ENCODE measurements at regions not wholly inside any gene's neighbourhood (a gene's known extent, or its start where the extent isn't known, plus 50 kb on each side); places are given as distances from the start of the nearest gene placed in this dataset.

GRCh38 chr11:116242006-116242405, 530.8 kb downstream of the BUD13 start:
- H3K9ac ChIP-seq, result no peak overlapping the region
- H3K9me2 ChIP-seq (ENCODE audit: insufficient read depth), result no peaks in the 10 kb centered on the region
- no peak overlapping the region for H3K27ac ChIP-seq
- no peaks in the 10 kb centered on the region for H3K36me3 ChIP-seq (ENCODE audit: low read depth)
- H3K27me3 ChIP-seq (replicated peaks; ENCODE audit: insufficient read depth), result no peaks in the 10 kb centered on the region; the same call in 1 of the 2 replicates
- H3K4me1 ChIP-seq (ENCODE audit: insufficient read depth), result no peaks in the 10 kb centered on the region
- H3K79me2 ChIP-seq (ENCODE audit: insufficient read depth), result no peaks in the 10 kb centered on the region
- H3K4me2 ChIP-seq (ENCODE audit: unreplicated experiment), result no peak overlapping the region
- H3K9me3 ChIP-seq (ENCODE audit: low read depth), result no peaks in the 10 kb centered on the region
- in situ Hi-C loops (cut with MboI), result no loop called here
- no peaks in the 10 kb centered on the region for H3F3A ChIP-seq (ENCODE audit: insufficient read depth)
- TF ChIP-seq EZH2phosphoT487 (IDR thresholded peaks at IDR 0.05; ENCODE audit: insufficient read depth, low read depth), result no peak
- TF ChIP-seq EZH2 (IDR thresholded peaks at IDR 0.05; ENCODE audit: insufficient read depth, poor library complexity, severe bottlenecking), result no peak
- no peak for DNase-seq
- no peaks in the 10 kb centered on the region for H4K20me1 ChIP-seq (ENCODE audit: insufficient read depth)
- H2AFZ ChIP-seq, result no peak overlapping the region
- no peak overlapping the region for H3K4me3 ChIP-seq
- 28 to 35% methylated on average over 4 of the region's 4 CpGs for WGBS, 2 experiments (ENCODE audit: low coverage in 1 of 2, low lambda C conversion rate in 2 of 2, missing lambda C conversion rate in 2 of 2)

- Histone ChIP-seq H4K20me1 (ENCODE audit: insufficient read depth) (no peaks in the 10 kb centered on the region), H3K79me2 (ENCODE audit: insufficient read depth) (no peaks in the 10 kb centered on the region), H3K36me3 (ENCODE audit: low read depth) (no peaks in the 10 kb centered on the region), H3K9ac (no peak overlapping the region), H3K9me2 (ENCODE audit: insufficient read depth) (no peaks in the 10 kb centered on the region), H3K9me3 (ENCODE audit: low read depth) (no peaks in the 10 kb centered on the region), H3K4me3 (no peak overlapping the region), H3F3A (ENCODE audit: insufficient read depth) (no peaks in the 10 kb centered on the region), H3K27me3 (replicated peaks; ENCODE audit: insufficient read depth) (no peaks in the 10 kb centered on the region; the same call in 1 of the 2 replicates), H2AFZ (no peak overlapping the region), H3K27ac (no peak overlapping the region), H3K4me1 (ENCODE audit: insufficient read depth) (no peaks in the 10 kb centered on the region), H3K4me2 (ENCODE audit: unreplicated experiment) (no peak overlapping the region)
- in situ Hi-C loops (cut with MboI), result no loop called here
- WGBS, 2 experiments (ENCODE audit: low coverage in 1 of 2, low lambda C conversion rate in 2 of 2, missing lambda C conversion rate in 2 of 2), result 28 to 31% methylated on average over 4 of the region's 4 CpGs
- peak; percentile 22 for DNase-seq
- no peak for TF ChIP-seq EZH2 (IDR thresholded peaks at IDR 0.05; ENCODE audit: insufficient read depth, poor library complexity, severe bottlenecking)
- TF ChIP-seq EZH2phosphoT487 (IDR thresholded peaks at IDR 0.05; ENCODE audit: insufficient read depth, low read depth), result no peak
Observed at GRCh38 chr11:116240710-116241109, 532.1 kb downstream of the BUD13 start.

GRCh38 chr11:116239247-116239646, 533.5 kb downstream of the BUD13 start:
- Histone ChIP-seq H3K4me3 (no peak overlapping the region), H3K9ac (no peak overlapping the region), H3K27me3 (replicated peaks; ENCODE audit: insufficient read depth) (no peaks in the 10 kb centered on the region; the same call in 1 of the 2 replicates), H3K4me2 (ENCODE audit: unreplicated experiment) (no peak overlapping the region), H3K27ac (no peak overlapping the region), H3K9me3 (ENCODE audit: low read depth) (no peaks in the 10 kb centered on the region), H2AFZ (no peak overlapping the region), H3K4me1 (ENCODE audit: insufficient read depth) (no peaks in the 10 kb centered on the region), H3K9me2 (ENCODE audit: insufficient read depth) (no peaks in the 10 kb centered on the region), H3K36me3 (ENCODE audit: low read depth) (no peaks in the 10 kb centered on the region), H3F3A (ENCODE audit: insufficient read depth) (no peaks in the 10 kb centered on the region), H4K20me1 (ENCODE audit: insufficient read depth) (no peaks in the 10 kb centered on the region), H3K79me2 (ENCODE audit: insufficient read depth) (no peaks in the 10 kb centered on the region)
- 44 to 46% methylated on average over 4 of the region's 4 CpGs for WGBS, 2 experiments (ENCODE audit: low coverage in 1 of 2, low lambda C conversion rate in 2 of 2, missing lambda C conversion rate in 2 of 2)
- in situ Hi-C loops (cut with MboI), result no loop called here
- no peak for DNase-seq
- no peak for TF ChIP-seq EZH2 (IDR thresholded peaks at IDR 0.05; ENCODE audit: insufficient read depth, poor library complexity, severe bottlenecking)
- no peak for TF ChIP-seq EZH2phosphoT487 (IDR thresholded peaks at IDR 0.05; ENCODE audit: insufficient read depth, low read depth)

- H3K79me2 ChIP-seq (ENCODE audit: insufficient read depth), result no peaks in the 10 kb centered on the region
- no peak overlapping the region for H3K4me2 ChIP-seq (ENCODE audit: unreplicated experiment)
- no peak overlapping the region for H3K27ac ChIP-seq
- TF ChIP-seq EZH2 (IDR thresholded peaks at IDR 0.05; ENCODE audit: insufficient read depth, poor library complexity, severe bottlenecking) (no peak), EZH2phosphoT487 (IDR thresholded peaks at IDR 0.05; ENCODE audit: insufficient read depth, low read depth) (no peak)
- in situ Hi-C loops (cut with MboI), result no loop called here
- DNase-seq, result no peak
- H3K4me1 ChIP-seq (ENCODE audit: insufficient read depth), result no peaks in the 10 kb centered on the region
- no peak overlapping the region for H3K9ac ChIP-seq
- no peak overlapping the region for H3K4me3 ChIP-seq
- no peaks in the 10 kb centered on the region for H3K9me3 ChIP-seq (ENCODE audit: low read depth)
- H4K20me1 ChIP-seq (ENCODE audit: insufficient read depth), result no peaks in the 10 kb centered on the region
- H3F3A ChIP-seq (ENCODE audit: insufficient read depth), result no peaks in the 10 kb centered on the region
- H3K27me3 ChIP-seq (replicated peaks; ENCODE audit: insufficient read depth), result no peaks in the 10 kb centered on the region; the same call in 1 of the 2 replicates
- no peak overlapping the region for H2AFZ ChIP-seq
- no peaks in the 10 kb centered on the region for H3K9me2 ChIP-seq (ENCODE audit: insufficient read depth)
- 33 to 42% methylated on average over 6 of the region's 6 CpGs for WGBS, 2 experiments (ENCODE audit: low coverage in 1 of 2, low lambda C conversion rate in 2 of 2, missing lambda C conversion rate in 2 of 2)
- no peaks in the 10 kb centered on the region for H3K36me3 ChIP-seq (ENCODE audit: low read depth)
Observed at GRCh38 chr11:116234989-116235568, 537.7 kb downstream of the BUD13 start.

Data from GM23248 (cell line).